ENCODE measurements at regions not wholly inside any gene's neighbourhood (a gene's known extent, or its start where the extent isn't known, plus 50 kb on each side); places are given as distances from the start of the nearest gene placed in this dataset.

GRCh38 chr14:34046799-34047520 is 96.1 kb upstream of the EGLN3 start (continued):
- TF ChIP-seq, protein P1, sequence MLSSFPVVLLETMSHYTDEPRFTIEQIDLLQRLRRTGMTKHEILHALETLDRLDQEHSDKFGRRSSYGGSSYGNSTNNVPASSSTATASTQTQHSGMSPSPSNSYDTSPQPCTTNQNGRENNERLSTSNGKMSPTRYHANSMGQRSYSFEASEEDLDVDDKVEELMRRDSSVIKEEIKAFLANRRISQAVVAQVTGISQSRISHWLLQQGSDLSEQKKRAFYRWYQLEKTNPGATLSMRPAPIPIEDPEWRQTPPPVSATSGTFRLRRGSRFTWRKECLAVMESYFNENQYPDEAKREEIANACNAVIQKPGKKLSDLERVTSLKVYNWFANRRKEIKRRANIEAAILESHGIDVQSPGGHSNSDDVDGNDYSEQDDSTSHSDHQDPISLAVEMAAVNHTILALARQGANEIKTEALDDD (IDR thresholded peaks at IDR 0.05) = peak; percentile 78
- TF ChIP-seq ATF7 (IDR thresholded peaks at IDR 0.05) (peak; percentile 64; the same call in 1 of the 2 replicates), PURB (CRISPR knock-in tag; IDR thresholded peaks at IDR 0.05; ENCODE audit: low read depth) (no peak), SMAD3 (CRISPR knock-in tag; conservative IDR thresholded peaks at IDR 0.05) (no peak), JUN (IDR thresholded peaks at IDR 0.05; ENCODE audit: borderline replicate concordance, low read depth, low read length) (peak; percentile 42; the same call in 1 of the 2 replicates), JUN (CRISPR knock-in tag; IDR thresholded peaks at IDR 0.05; ENCODE audit: borderline replicate concordance) (no peak), SMARCB1 (IDR thresholded peaks at IDR 0.05; ENCODE audit: insufficient read length, low read depth) (no peak), HMG20A (CRISPR knock-in tag; conservative IDR thresholded peaks at IDR 0.05) (no peak), ZNF175 (CRISPR knock-in tag; IDR thresholded peaks at IDR 0.05; ENCODE audit: low read depth) (peak; percentile 48; the same call in 1 of the 2 replicates), PCBP1 (IDR thresholded peaks at IDR 0.05; ENCODE audit: low read depth, low read length, poor library complexity, severe bottlenecking) (no peak), ATF3 (IDR thresholded peaks at IDR 0.05) (0 out of 2 replicates have a peak, but pooled peaks have one; percentile 21), ATF3 (CRISPR knock-in tag; conservative IDR thresholded peaks at IDR 0.05) (no peak), SREBF1 (IDR thresholded peaks at IDR 0.05; ENCODE audit: borderline replicate concordance, low read depth, low read length) (no peak), ZKSCAN1 (IDR thresholded peaks at IDR 0.05; ENCODE audit: low read depth, low read length) (no peak), POLR2AphosphoS5 (IDR thresholded peaks at IDR 0.05; ENCODE audit: control insufficient read depth, insufficient read depth, low read depth, low read length) (peak; percentile 42; the same call in 1 of the 2 replicates), NFRKB (IDR thresholded peaks at IDR 0.05; ENCODE audit: low read depth) (peak; percentile 59; the same call in 1 of the 2 replicates), CC2D1A (IDR thresholded peaks at IDR 0.05) (no peak), CXXC5 (CRISPR knock-in tag; IDR thresholded peaks at IDR 0.05) (peak; percentile 29), CCNT2 (IDR thresholded peaks at IDR 0.05; ENCODE audit: borderline replicate concordance, extremely low read depth, insufficient read length, low read depth, low read length) (peak; percentile 54), ZKSCAN3 (CRISPR knock-in tag; IDR thresholded peaks at IDR 0.05) (no peak), USF2 (CRISPR knock-in tag; IDR thresholded peaks at IDR 0.05) (no peak), KDM2B (CRISPR knock-in tag; IDR thresholded peaks at IDR 0.05) (no peak)
- TF ChIP-seq, protein P2, sequence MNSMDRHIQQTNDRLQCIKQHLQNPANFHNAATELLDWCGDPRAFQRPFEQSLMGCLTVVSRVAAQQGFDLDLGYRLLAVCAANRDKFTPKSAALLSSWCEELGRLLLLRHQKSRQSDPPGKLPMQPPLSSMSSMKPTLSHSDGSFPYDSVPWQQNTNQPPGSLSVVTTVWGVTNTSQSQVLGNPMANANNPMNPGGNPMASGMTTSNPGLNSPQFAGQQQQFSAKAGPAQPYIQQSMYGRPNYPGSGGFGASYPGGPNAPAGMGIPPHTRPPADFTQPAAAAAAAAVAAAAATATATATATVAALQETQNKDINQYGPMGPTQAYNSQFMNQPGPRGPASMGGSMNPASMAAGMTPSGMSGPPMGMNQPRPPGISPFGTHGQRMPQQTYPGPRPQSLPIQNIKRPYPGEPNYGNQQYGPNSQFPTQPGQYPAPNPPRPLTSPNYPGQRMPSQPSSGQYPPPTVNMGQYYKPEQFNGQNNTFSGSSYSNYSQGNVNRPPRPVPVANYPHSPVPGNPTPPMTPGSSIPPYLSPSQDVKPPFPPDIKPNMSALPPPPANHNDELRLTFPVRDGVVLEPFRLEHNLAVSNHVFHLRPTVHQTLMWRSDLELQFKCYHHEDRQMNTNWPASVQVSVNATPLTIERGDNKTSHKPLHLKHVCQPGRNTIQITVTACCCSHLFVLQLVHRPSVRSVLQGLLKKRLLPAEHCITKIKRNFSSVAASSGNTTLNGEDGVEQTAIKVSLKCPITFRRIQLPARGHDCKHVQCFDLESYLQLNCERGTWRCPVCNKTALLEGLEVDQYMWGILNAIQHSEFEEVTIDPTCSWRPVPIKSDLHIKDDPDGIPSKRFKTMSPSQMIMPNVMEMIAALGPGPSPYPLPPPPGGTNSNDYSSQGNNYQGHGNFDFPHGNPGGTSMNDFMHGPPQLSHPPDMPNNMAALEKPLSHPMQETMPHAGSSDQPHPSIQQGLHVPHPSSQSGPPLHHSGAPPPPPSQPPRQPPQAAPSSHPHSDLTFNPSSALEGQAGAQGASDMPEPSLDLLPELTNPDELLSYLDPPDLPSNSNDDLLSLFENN (IDR thresholded peaks at IDR 0.05; ENCODE audit: low read depth in 2 of 2, low read length in 2 of 2) = 0 out of 4 replicates have a peak, but pooled peaks of 1 of the 2 experiments have one; percentile 50

Measured in K562 (cell line).